Glutamatergic neuron (in vitro differentiated cells): ENCODE measurements at regions not wholly inside any gene's neighbourhood (a gene's known extent, or its start where the extent isn't known, plus 50 kb on each side); places are given as distances from the start of the nearest gene placed in this dataset.

Source experiments
- DNase-seq: peaks from one replicate; pipeline ENCODE4 v3.0.0; 2022
- H3K27ac Mint-ChIP-seq: one replicate; pipeline ENCODE4 v1.8.0; 2020; ENCODE audit warnings: mild to moderate bottlenecking, mixed read lengths, inconsistent platforms; ENCODE audit not compliant: unreplicated experiment
- H3K27me3 Mint-ChIP-seq: one replicate; pipeline ENCODE4 v1.8.0; 2020; ENCODE audit warnings: mild to moderate bottlenecking, moderate library complexity, mixed read lengths, inconsistent platforms; ENCODE audit not compliant: unreplicated experiment
- H3K36me3 Mint-ChIP-seq: one replicate; pipeline ENCODE4 v1.8.0; 2020; ENCODE audit warnings: mild to moderate bottlenecking, mixed read lengths, inconsistent platforms; ENCODE audit not compliant: unreplicated experiment
- H3K4me1 Mint-ChIP-seq: one replicate; pipeline ENCODE4 v1.8.0; 2020; ENCODE audit warnings: mild to moderate bottlenecking, low read depth, mixed read lengths, inconsistent platforms; ENCODE audit not compliant: unreplicated experiment
- H3K4me3 Mint-ChIP-seq: one replicate; pipeline ENCODE4 v1.8.0; 2020; ENCODE audit warnings: mild to moderate bottlenecking, mixed read lengths, inconsistent platforms; ENCODE audit not compliant: unreplicated experiment
- H3K9me3 Mint-ChIP-seq: one replicate; pipeline ENCODE4 v1.8.0; 2020; ENCODE audit warnings: mild to moderate bottlenecking, moderate library complexity, mixed read lengths, inconsistent platforms; ENCODE audit not compliant: unreplicated experiment
- CTCF ChIP-seq: fragments of 200-600 bp; sonication (generic); IDR thresholded peaks from one replicate; pipeline ENCODE4 v1.5.0; 2021; ENCODE audit not compliant: partially characterized antibody, unreplicated experiment

- no peak for DNase-seq
- no peak overlapping the region for H3K4me3 Mint-ChIP-seq
- no peaks in the 10 kb centered on the region for H3K27me3 Mint-ChIP-seq
- peaks cover 11% of the 10 kb centered on the region for H3K4me1 Mint-ChIP-seq
- no peaks in the 10 kb centered on the region for H3K9me3 Mint-ChIP-seq
- H3K36me3 Mint-ChIP-seq: no peaks in the 10 kb centered on the region
- no peak overlapping the region for H3K27ac Mint-ChIP-seq
- TF ChIP-seq CTCF: no peak
Observed at GRCh38 chr4:89572224-89572858, 264.6 kb downstream of the SNCA start.

- H3K4me3 Mint-ChIP-seq: no peak overlapping the region
- H3K4me1 Mint-ChIP-seq: peaks cover 11% of the 10 kb centered on the region
- no peak for TF ChIP-seq CTCF
- no peaks in the 10 kb centered on the region for H3K27me3 Mint-ChIP-seq
- no peak overlapping the region for H3K27ac Mint-ChIP-seq
- H3K9me3 Mint-ChIP-seq: no peaks in the 10 kb centered on the region
- no peaks in the 10 kb centered on the region for H3K36me3 Mint-ChIP-seq
- no peak for DNase-seq
Observed at GRCh38 chr4:89570931-89571330, 263.3 kb upstream of the GPRIN3 start.

- no peak for TF ChIP-seq CTCF
- Mint-ChIP-seq H3K27me3 (no peaks in the 10 kb centered on the region), H3K9me3 (no peaks in the 10 kb centered on the region), H3K4me3 (no peak overlapping the region), H3K4me1 (peaks cover 11% of the 10 kb centered on the region), H3K36me3 (no peaks in the 10 kb centered on the region), H3K27ac (no peak overlapping the region)
- DNase-seq: no peak
Observed at GRCh38 chr4:89567936-89568335, 260.3 kb upstream of the GPRIN3 start.

GRCh38 chr4:89563431-89563830 lies 255.8 kb upstream of the GPRIN3 start:
- Mint-ChIP-seq H3K36me3 (no peaks in the 10 kb centered on the region), H3K27ac (no peak overlapping the region), H3K4me3 (no peak overlapping the region), H3K27me3 (no peaks in the 10 kb centered on the region), H3K4me1 (no peaks in the 10 kb centered on the region), H3K9me3 (no peaks in the 10 kb centered on the region)
- DNase-seq: no peak
- no peak for TF ChIP-seq CTCF

GRCh38 chr4:89562746-89563145 lies 255.1 kb upstream of the GPRIN3 start:
- no peaks in the 10 kb centered on the region for H3K36me3 Mint-ChIP-seq
- no peak for DNase-seq
- H3K27me3 Mint-ChIP-seq: no peaks in the 10 kb centered on the region
- TF ChIP-seq CTCF: no peak
- no peak overlapping the region for H3K4me3 Mint-ChIP-seq
- no peak overlapping the region for H3K27ac Mint-ChIP-seq
- no peaks in the 10 kb centered on the region for H3K9me3 Mint-ChIP-seq
- no peaks in the 10 kb centered on the region for H3K4me1 Mint-ChIP-seq
